Smooth muscle cell (in vitro differentiated cells): ENCODE measurements at regions not wholly inside any gene's neighbourhood (a gene's known extent, or its start where the extent isn't known, plus 50 kb on each side); places are given as distances from the start of the nearest gene placed in this dataset.

Experiments
- DNase-seq: peaks from one replicate; lab custom pipeline; 2025; ENCODE audit not compliant: unreplicated experiment; lab: John Stamatoyannopoulos, UW
- H2AFZ ChIP-seq: fragments of 200-600 bp; sonication (generic); 2 replicates; pipeline ENCODE4 v1.6.0; 2016; ENCODE audit warnings: antibody characterized with exemption, low read depth, mild to moderate bottlenecking
- H3F3A ChIP-seq: fragments of 200-600 bp; sonication (generic); 2 replicates; pipeline ENCODE4 v1.6.0; 2017; ENCODE audit warnings: antibody characterized with exemption, low read depth
- H3K27ac ChIP-seq: fragments of 200-600 bp; sonication (generic); 2 replicates; pipeline ENCODE4 v1.5.1; 2016; ENCODE audit warnings: low read depth, mild to moderate bottlenecking
- H3K27me3 ChIP-seq: fragments of 200-600 bp; sonication (generic); 2 replicates; pipeline ENCODE4 v1.6.1; 2016; ENCODE audit warnings: low read depth, mild to moderate bottlenecking
- H3K36me3 ChIP-seq: fragments of 200-600 bp; sonication (generic); 2 replicates; pipeline ENCODE4 v1.5.1; 2016; ENCODE audit warnings: low read depth
- H3K4me1 ChIP-seq: fragments of 200-600 bp; sonication (generic); 2 replicates; pipeline ENCODE4 v1.5.1; 2016; ENCODE audit warnings: low read depth
- H3K4me2 ChIP-seq: fragments of 200-600 bp; sonication (generic); 2 replicates; pipeline ENCODE4 v1.6.0; 2016; ENCODE audit warnings: mild to moderate bottlenecking
- H3K4me3 ChIP-seq: fragments of 200-600 bp; sonication (generic); 2 replicates; pipeline ENCODE4 v1.5.1; 2016; ENCODE audit warnings: mild to moderate bottlenecking
- H3K79me2 ChIP-seq: fragments of 200-600 bp; sonication (generic); 2 replicates; pipeline ENCODE4 v1.6.0; 2016; ENCODE audit warnings: low read depth, mild to moderate bottlenecking
- H3K9ac ChIP-seq: fragments of 200-600 bp; sonication (generic); 2 replicates; pipeline ENCODE4 v1.6.0; 2016; ENCODE audit warnings: low read depth
- H3K9me3 ChIP-seq: fragments of 200-600 bp; sonication (generic); replicated peaks from 2 replicates; pipeline ENCODE4 v1.5.1; 2016; ENCODE audit warnings: low read depth
- H4K20me1 ChIP-seq: fragments of 200-600 bp; sonication (generic); 2 replicates; pipeline ENCODE4 v1.6.0; 2016; ENCODE audit warnings: low read depth
- CTCF ChIP-seq: fragments of 200-600 bp; sonication (generic); IDR thresholded peaks from 2 replicates; pipeline ENCODE4 v1.5.1; 2017; ENCODE audit warnings: borderline replicate concordance, mild to moderate bottlenecking, antibody characterized with exemption; ENCODE audit not compliant: insufficient read depth, poor library complexity, severe bottlenecking
- WGBS: methylation state at CpG from one replicate; pipeline ENCODE4 v1.1.7; 2016; ENCODE audit warnings: low lambda C conversion rate; 5-methylcytosine and 5-hydroxymethylcytosine counted together

DNA sequence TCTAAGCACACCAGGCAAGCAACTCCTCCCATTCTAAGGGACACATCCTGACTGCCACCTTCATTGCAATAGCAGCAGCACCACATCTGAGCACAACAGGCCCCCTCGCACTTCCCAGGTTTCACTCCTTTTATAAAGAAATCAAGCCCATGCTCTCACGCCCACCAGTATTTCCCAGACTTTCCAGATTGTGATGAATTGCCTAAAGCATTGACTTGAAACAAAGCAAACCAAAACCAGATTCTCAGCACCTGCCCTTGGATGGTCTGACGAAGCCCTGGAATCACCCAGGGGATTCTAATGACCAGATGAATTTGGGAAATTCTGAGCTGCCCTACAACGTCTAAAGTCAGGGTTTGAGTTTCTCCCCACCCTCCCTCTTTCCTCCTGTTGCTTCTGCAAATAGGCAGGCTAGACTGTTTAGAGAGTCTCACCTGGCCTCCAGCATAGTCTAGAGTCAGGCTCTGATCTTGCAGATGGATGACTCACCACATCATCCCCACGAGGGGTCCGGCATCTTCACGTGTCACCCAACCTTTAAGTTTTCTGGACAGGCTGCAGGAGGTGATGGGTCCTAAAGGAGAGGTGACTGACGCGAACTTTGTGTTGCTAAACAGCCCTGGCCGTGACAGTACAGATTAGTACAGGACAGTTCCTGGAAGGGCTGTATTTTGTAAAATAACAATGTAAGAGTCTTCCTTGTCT, 198.0 kb downstream of the SKIDA1 start:
- Histone ChIP-seq H3K27me3 (no peaks in the 10 kb centered on the region), H3K79me2 (no peaks in the 10 kb centered on the region), H3K9me3 (no peaks in the 10 kb centered on the region), H3K4me3 (no peak overlapping the region), H4K20me1 (no peaks in the 10 kb centered on the region), H3K36me3 (no peaks in the 10 kb centered on the region), H3K27ac (peak overlapping the region; percentile 31), H3K4me1 (peaks cover 9% of the 10 kb centered on the region), H2AFZ (no peak overlapping the region), H3F3A (peaks cover 4% of the 10 kb centered on the region), H3K4me2 (no peak overlapping the region), H3K9ac (no peak overlapping the region)
- DNase-seq: no peak
- 65% methylated on average over 10 of the region's 10 CpGs for WGBS
- no peak for TF ChIP-seq CTCF

GRCh38 chr10:21326594-21327288, 198.7 kb downstream of the SKIDA1 start:
- Histone ChIP-seq H4K20me1 (no peaks in the 10 kb centered on the region), H3K4me2 (no peak overlapping the region), H3K4me1 (peaks cover 9% of the 10 kb centered on the region), H3K27ac (peak overlapping the region; percentile 31), H3K79me2 (no peaks in the 10 kb centered on the region), H3K4me3 (no peak overlapping the region), H2AFZ (no peak overlapping the region), H3K9ac (no peak overlapping the region), H3K27me3 (no peaks in the 10 kb centered on the region), H3K9me3 (no peaks in the 10 kb centered on the region), H3K36me3 (no peaks in the 10 kb centered on the region), H3F3A (peaks cover 4% of the 10 kb centered on the region)
- WGBS: 81% methylated on average over 5 of the region's 5 CpGs
- no peak for DNase-seq
- no peak for TF ChIP-seq CTCF

- Histone ChIP-seq H3K79me2 (no peaks in the 10 kb centered on the region), H3K36me3 (no peaks in the 10 kb centered on the region), H3K27me3 (no peaks in the 10 kb centered on the region), H3K4me3 (no peak overlapping the region), H3K9me3 (no peaks in the 10 kb centered on the region), H3F3A (peaks cover 6% of the 10 kb centered on the region), H3K4me1 (peaks cover 34% of the 10 kb centered on the region), H3K27ac (no peak overlapping the region), H3K9ac (no peak overlapping the region), H3K4me2 (no peak overlapping the region), H2AFZ (no peak overlapping the region), H4K20me1 (no peaks in the 10 kb centered on the region)
- TF ChIP-seq CTCF: no peak
- no peak for DNase-seq
- 77% methylated on average over 15 of the region's 15 CpGs for WGBS
Measured at GRCh38 chr10:21318540-21319167, 206.8 kb downstream of the SKIDA1 start.
